ENCODE measurements at regions not wholly inside any gene's neighbourhood (a gene's known extent, or its start where the extent isn't known, plus 50 kb on each side); places are given as distances from the start of the nearest gene placed in this dataset.

- no peak for DNase-seq (ENCODE audit: low read depth)
These were observed 333.1 kb upstream of the XYLT1 start for GRCh38 chr16:17803625-17804410.

- no peak for DNase-seq (ENCODE audit: low read depth)
These were observed 331.8 kb upstream of the XYLT1 start for GRCh38 chr16:17802571-17802970.

- no peak for DNase-seq (ENCODE audit: low read depth)
These were observed 330.3 kb upstream of the XYLT1 start for GRCh38 chr16:17801068-17801467.

GRCh38 chr16:17798716-17799115 lies 328.0 kb upstream of the XYLT1 start:
- no peak for DNase-seq (ENCODE audit: low read depth)

- no peak for DNase-seq (ENCODE audit: low read depth)
These were observed 322.6 kb upstream of the XYLT1 start for GRCh38 chr16:17793354-17793753.

GRCh38 chr16:17784073-17784472 lies 313.3 kb upstream of the XYLT1 start:
- no peak for DNase-seq (ENCODE audit: low read depth)

GRCh38 chr16:17780181-17780580 lies 309.4 kb upstream of the XYLT1 start:
- no peak for DNase-seq (ENCODE audit: low read depth)

GRCh38 chr16:17777408-17777863 lies 306.7 kb upstream of the XYLT1 start:
- DNase-seq (ENCODE audit: low read depth) = no peak

- no peak for DNase-seq (ENCODE audit: low read depth)
These were observed 306.1 kb upstream of the XYLT1 start for GRCh38 chr16:17776888-17777287.

GRCh38 chr16:17776465-17776864 lies 305.7 kb upstream of the XYLT1 start:
- no peak for DNase-seq (ENCODE audit: low read depth)

GRCh38 chr16:17775061-17775460 lies 304.3 kb upstream of the XYLT1 start:
- DNase-seq (ENCODE audit: low read depth) = no peak

- DNase-seq (ENCODE audit: low read depth) = no peak
These were observed 302.9 kb upstream of the XYLT1 start for GRCh38 chr16:17773698-17774101.

- no peak for DNase-seq (ENCODE audit: low read depth)
These were observed 299.3 kb upstream of the XYLT1 start for GRCh38 chr16:17770104-17770503.

GRCh38 chr16:17769065-17769464 lies 298.3 kb upstream of the XYLT1 start:
- no peak for DNase-seq (ENCODE audit: low read depth)

- no peak for DNase-seq (ENCODE audit: low read depth)
These were observed 297.5 kb upstream of the XYLT1 start for GRCh38 chr16:17768257-17768656.

GRCh38 chr16:17766012-17766411 lies 295.3 kb upstream of the XYLT1 start:
- no peak for DNase-seq (ENCODE audit: low read depth)

GRCh38 chr16:17759451-17760390 lies 289.0 kb upstream of the XYLT1 start:
- no peak for DNase-seq (ENCODE audit: low read depth)

GRCh38 chr16:17757808-17758207 lies 287.0 kb upstream of the XYLT1 start:
- DNase-seq (ENCODE audit: low read depth) = no peak

GRCh38 chr16:17755158-17755557 lies 284.4 kb upstream of the XYLT1 start:
- DNase-seq (ENCODE audit: low read depth) = no peak

- no peak for DNase-seq (ENCODE audit: low read depth)
These were observed 282.7 kb upstream of the XYLT1 start for GRCh38 chr16:17753434-17753833.

- DNase-seq (ENCODE audit: low read depth) = no peak
These were observed 278.9 kb upstream of the XYLT1 start for GRCh38 chr16:17749706-17750105.

GRCh38 chr16:17748044-17748719 lies 277.4 kb upstream of the XYLT1 start:
- DNase-seq (ENCODE audit: low read depth) = no peak

Measured in non-pigmented ciliary epithelial cell (primary cell).